ENCODE measurements at regions not wholly inside any gene's neighbourhood (a gene's known extent, or its start where the extent isn't known, plus 50 kb on each side); places are given as distances from the start of the nearest gene placed in this dataset.

DNA sequence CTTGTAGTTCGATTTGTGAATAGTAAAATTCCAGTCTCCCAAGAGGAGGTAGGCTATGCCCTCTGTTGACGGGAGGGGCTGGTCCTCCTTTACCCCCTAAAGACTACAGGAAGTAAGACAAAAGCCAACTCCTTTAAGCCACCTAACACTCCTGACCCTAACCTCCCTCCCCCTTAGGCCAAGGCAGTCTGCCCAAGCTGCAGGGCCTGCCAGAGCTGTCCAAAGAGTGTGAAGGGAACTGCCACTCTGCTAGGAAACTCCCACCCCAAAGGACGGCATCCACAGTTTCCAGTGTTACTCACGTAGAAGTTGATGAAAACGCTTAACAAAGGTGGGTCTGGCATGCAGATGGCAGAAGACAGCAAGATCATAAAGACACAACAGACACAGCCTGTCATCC is 803.2 kb downstream of the PLA2G4A start:
- H3K27me3 ChIP-seq, result no peaks in the 10 kb centered on the region
- no peaks in the 10 kb centered on the region for H3K9me3 ChIP-seq
- H3K36me3 ChIP-seq, result no peaks in the 10 kb centered on the region
- no peak overlapping the region for H3K4me3 ChIP-seq (ENCODE audit: low read depth in 1 of 2, low read length in 1 of 2)
- TF ChIP-seq CTCF (IDR thresholded peaks at IDR 0.05), result no peak
- no peaks in the 10 kb centered on the region for H3K4me1 ChIP-seq (ENCODE audit: control insufficient read depth in 1 of 2, insufficient read depth in 1 of 2, low read depth in 1 of 2, low read length in 1 of 2)
- no peak overlapping the region for H3K27ac ChIP-seq

DNA sequence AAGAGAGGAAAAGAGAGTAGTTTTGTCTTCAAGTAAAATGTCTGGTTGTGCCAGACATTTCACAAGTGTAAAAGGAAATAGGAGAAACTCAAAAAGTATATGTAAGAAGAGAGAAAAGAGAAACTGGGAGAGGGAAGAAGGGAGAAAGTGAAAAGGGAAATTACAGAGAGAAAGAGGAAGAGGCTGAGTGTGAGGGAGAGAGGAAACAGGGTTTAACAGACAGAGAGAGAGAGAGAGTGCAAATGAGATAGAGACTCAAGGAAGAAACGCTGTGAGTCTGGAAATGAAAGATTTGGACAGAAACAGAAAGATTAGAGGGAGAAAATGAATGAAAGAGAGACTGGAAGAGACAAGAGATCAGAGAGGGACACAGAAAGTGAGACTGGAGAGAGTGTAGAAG is 806.2 kb downstream of the PLA2G4A start:
- no peaks in the 10 kb centered on the region for H3K27me3 ChIP-seq
- H3K4me1 ChIP-seq (ENCODE audit: control insufficient read depth in 1 of 2, insufficient read depth in 1 of 2, low read depth in 1 of 2, low read length in 1 of 2), result no peaks in the 10 kb centered on the region
- no peaks in the 10 kb centered on the region for H3K9me3 ChIP-seq
- H3K27ac ChIP-seq, result no peak overlapping the region
- no peaks in the 10 kb centered on the region for H3K36me3 ChIP-seq
- TF ChIP-seq CTCF (IDR thresholded peaks at IDR 0.05), result no peak
- H3K4me3 ChIP-seq (ENCODE audit: low read depth in 1 of 2, low read length in 1 of 2), result no peak overlapping the region

DNA sequence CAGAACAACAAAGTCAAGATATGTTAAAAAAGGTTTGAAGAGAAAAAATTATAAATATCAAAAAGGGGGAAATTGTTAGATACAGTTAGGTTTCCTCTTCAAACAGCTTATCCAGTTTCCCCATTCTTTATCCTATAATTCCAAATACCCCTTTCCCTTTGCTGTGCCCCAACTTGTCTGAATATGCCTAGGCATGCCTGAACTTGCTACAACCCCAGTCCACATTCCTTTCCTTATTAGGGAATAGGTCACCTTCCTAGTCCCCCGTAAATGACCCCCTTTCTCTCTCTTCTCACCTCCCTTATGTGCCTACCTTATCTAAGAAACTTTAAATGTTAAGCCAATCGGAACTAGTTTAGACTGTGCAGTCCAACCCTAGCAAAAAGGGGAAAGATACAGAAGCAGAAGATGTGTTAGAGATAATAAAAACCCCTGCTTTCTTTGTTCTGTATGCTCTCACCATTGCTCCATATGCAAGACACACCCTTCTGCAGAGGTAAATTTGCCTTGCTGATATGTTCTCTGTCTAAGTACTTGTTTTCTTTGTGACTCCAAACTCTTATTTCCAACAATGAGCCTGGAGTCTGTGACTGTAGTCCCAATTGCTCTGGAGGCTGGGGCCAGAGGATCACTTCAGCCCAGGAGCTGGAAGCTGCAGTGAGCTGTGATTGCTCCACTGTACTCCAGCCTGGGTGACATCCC is 810.1 kb downstream of the PLA2G4A start:
- Histone ChIP-seq H3K27ac (no peak overlapping the region), H3K9me3 (no peaks in the 10 kb centered on the region), H3K4me1 (ENCODE audit: control insufficient read depth in 1 of 2, insufficient read depth in 1 of 2, low read depth in 1 of 2, low read length in 1 of 2) (no peaks in the 10 kb centered on the region), H3K4me3 (ENCODE audit: low read depth in 1 of 2, low read length in 1 of 2) (no peak overlapping the region), H3K36me3 (no peaks in the 10 kb centered on the region), H3K27me3 (no peaks in the 10 kb centered on the region)
- TF ChIP-seq CTCF (IDR thresholded peaks at IDR 0.05), result no peak

DNA sequence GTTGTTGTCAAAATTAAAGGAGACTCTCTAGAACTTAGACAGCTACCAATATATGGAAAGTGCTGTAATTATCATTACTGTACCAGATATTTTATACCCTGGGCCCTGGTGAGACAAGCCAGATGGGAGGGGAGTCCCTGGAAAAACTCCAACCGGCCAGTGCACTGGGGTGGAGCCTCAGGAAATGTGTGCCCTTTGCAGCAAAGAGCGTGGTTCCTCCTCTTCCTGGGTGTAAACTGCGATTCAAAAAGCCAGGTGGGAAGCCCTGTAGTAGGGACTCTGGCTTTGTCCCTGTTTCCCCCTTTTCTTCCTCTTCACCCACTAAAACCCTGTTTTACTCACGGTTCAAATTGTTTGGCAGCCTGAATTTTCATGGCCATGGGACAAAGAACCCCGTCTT is 812.3 kb downstream of the PLA2G4A start:
- no peaks in the 10 kb centered on the region for H3K36me3 ChIP-seq
- no peak for TF ChIP-seq CTCF (IDR thresholded peaks at IDR 0.05)
- no peaks in the 10 kb centered on the region for H3K9me3 ChIP-seq
- H3K27ac ChIP-seq, result no peak overlapping the region
- H3K4me1 ChIP-seq (ENCODE audit: control insufficient read depth in 1 of 2, insufficient read depth in 1 of 2, low read depth in 1 of 2, low read length in 1 of 2), result no peaks in the 10 kb centered on the region
- H3K27me3 ChIP-seq, result no peaks in the 10 kb centered on the region
- H3K4me3 ChIP-seq (ENCODE audit: low read depth in 1 of 2, low read length in 1 of 2), result no peak overlapping the region

- no peak overlapping the region for H3K4me3 ChIP-seq (ENCODE audit: low read depth in 1 of 2, low read length in 1 of 2)
- TF ChIP-seq CTCF (IDR thresholded peaks at IDR 0.05), result no peak
Observed at GRCh38 chr1:187641463-187641862, 812.7 kb downstream of the PLA2G4A start.

More at GRCh38 chr1:187641463-187641862, 812.7 kb downstream of the PLA2G4A start:
- Histone ChIP-seq H3K4me1 (ENCODE audit: control insufficient read depth in 1 of 2, insufficient read depth in 1 of 2, low read depth in 1 of 2, low read length in 1 of 2) (no peaks in the 10 kb centered on the region), H3K27ac (no peak overlapping the region), H3K27me3 (no peaks in the 10 kb centered on the region), H3K9me3 (no peaks in the 10 kb centered on the region), H3K36me3 (no peaks in the 10 kb centered on the region)

Data from neutrophil (primary cell).